HEK293 (cell line): ENCODE measurements at regions not wholly inside any gene's neighbourhood (a gene's known extent, or its start where the extent isn't known, plus 50 kb on each side); places are given as distances from the start of the nearest gene placed in this dataset.

ENCODE experiments used
- CTCF ChIP-seq: fragments of 450-650 bp; formaldehyde crosslinking; IDR thresholded peaks from 2 replicates; pipeline ENCODE4 v1.5.1; 2016; ENCODE audit warnings: missing biosample characterization, missing genetic modification characterization
- MYNN ChIP-seq: fragments of 450-650 bp; formaldehyde crosslinking; IDR thresholded peaks from 2 replicates; pipeline ENCODE4 v1.5.1; 2016; ENCODE audit warnings: missing biosample characterization, missing genetic modification characterization, borderline replicate concordance
- SETDB1 ChIP-seq: IDR thresholded peaks from one replicate; pipeline ENCODE4 v1.6.1; 2017; ENCODE audit warnings: mild to moderate bottlenecking, low read length, moderate library complexity, mixed read lengths; ENCODE audit not compliant: insufficient read length
- ZBTB1 ChIP-seq: fragments of 450-650 bp; formaldehyde crosslinking; IDR thresholded peaks from 2 replicates; pipeline ENCODE4 v1.5.1; 2016; ENCODE audit warnings: missing biosample characterization, missing genetic modification characterization
- ZNF24 ChIP-seq: fragments of 450-650 bp; formaldehyde crosslinking; IDR thresholded peaks from 2 replicates; pipeline ENCODE4 v1.5.1; 2016; ENCODE audit warnings: missing biosample characterization, missing genetic modification characterization
- ZNF274 ChIP-seq, 2 experiments: fragments of 200-500 bp in 1 of 2; fragments of 450-650 bp in 1 of 2; sonication (Bioruptor generic) in 1 of 2; formaldehyde crosslinking in 1 of 2; IDR thresholded peaks; 2 replicates each; pipeline versions ENCODE4 v1.5.1 to v1.6.1; 2014 to 2016; ENCODE audit warnings: borderline replicate concordance in 1 of 2, inconsistent platforms in 1 of 2, low read length in 1 of 2, missing biosample characterization in 1 of 2, missing genetic modification characterization in 1 of 2
- ZNF416 ChIP-seq: fragments of 450-650 bp; formaldehyde crosslinking; IDR thresholded peaks from 2 replicates; pipeline ENCODE4 v1.5.1; 2016; ENCODE audit warnings: missing biosample characterization, missing genetic modification characterization

GRCh38 chr5:145510769-145511168, 324.4 kb downstream of the PRELID2 start:
- TF ChIP-seq CTCF (no peak), ZNF274 (IDR thresholded peaks at IDR 0.05; ENCODE audit: low read length) (no peak), ZNF274 (tag by site-specific recombination; IDR thresholded peaks at IDR 0.05; ENCODE audit: borderline replicate concordance) (no peak), ZNF416 (tag by site-specific recombination) (no peak), MYNN (tag by site-specific recombination) (no peak), ZNF24 (tag by site-specific recombination) (no peak), SETDB1 (no peak), ZBTB1 (tag by site-specific recombination) (no peak)
